NCI-H2196 (cell line): ENCODE measurements at regions not wholly inside any gene's neighbourhood (a gene's known extent, or its start where the extent isn't known, plus 50 kb on each side); places are given as distances from the start of the nearest gene placed in this dataset.
"Not testable (repeated sequence)": the region's sequence is repeated elsewhere in the genome, so short reads cannot be mapped to it uniquely, and the experiment has no call there.

Source experiments
- DNase-seq: peaks from one replicate; lab custom pipeline; 2025; ENCODE audit not compliant: unreplicated experiment; lab: John Stamatoyannopoulos, UW

DNA sequence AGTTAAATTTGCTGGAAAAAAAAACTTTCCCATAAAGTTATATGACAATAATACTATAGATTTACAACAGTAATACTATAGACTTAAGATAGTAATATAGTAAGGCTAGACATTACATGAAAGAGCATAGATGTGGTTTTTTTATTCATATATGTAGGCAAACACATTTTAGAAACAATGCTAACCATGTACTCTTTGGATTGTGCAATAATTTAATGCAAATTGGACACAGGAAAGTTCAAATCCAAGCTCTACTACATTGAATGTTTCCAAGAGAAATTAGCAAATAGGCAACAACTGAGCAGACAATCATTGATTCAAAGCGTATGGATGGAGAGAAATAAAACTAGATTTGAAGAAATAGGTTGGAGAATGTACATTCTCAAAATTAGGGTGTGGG is 469.2 kb downstream of the CNTN3 start:
- no peak for DNase-seq

DNA sequence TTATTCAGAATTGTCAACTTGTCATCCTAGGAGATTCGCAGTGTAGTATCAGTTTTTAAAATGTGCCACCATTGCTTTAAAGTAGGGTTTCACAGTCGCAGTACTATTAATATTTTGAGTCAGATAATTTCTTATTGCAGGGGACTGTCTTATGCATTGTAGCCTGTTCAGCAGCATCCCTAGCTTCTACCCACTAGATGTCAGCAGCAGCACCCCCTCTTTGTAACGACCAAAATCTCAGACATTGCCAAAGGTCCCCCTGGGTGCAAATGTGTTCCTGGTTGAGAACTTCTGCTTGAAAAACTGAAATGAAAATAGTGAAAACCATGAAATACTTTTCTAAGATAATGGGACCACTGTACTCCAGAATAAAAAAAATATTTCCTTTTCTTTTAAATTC is 474.8 kb downstream of the CNTN3 start:
- DNase-seq, result no peak

DNA sequence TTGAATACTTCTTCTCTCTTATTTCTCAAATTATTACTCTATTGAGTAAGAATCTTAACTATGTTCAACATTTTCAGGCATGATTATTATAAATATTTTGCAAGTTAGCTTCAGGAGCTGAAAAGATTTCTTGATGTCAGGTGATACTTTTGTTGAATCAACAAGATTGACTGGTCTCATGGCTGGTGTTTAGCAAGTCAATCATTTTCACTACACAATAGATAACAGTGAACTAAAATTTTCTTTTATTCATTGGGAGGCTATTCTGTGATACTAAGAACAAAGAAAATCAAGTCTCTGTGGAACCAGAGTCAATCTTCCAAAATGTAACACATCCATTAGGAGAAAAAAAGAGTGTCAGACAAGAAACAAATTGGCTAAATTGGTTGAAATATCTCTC is 476.7 kb downstream of the CNTN3 start:
- DNase-seq, result no peak

DNA sequence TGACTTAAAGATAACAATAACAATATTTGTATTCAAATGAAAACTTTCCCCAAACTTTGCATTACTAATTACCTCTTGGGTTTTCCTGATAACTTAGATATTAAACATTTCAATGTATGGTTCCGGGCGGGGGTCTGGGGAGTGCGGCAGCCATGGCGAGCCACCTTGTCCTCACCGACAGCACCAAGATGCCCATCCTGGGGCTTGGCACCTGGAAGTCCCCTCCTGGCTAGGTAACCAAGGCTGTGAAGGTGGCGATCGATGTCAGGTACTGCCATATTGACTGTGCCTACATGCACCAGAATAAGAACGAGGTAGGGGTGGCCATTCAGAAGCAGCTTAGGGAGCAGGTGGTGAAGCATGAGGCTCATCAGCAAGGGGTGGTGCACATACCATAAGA is 478.7 kb downstream of the CNTN3 start:
- DNase-seq, result no peak

- DNase-seq, result no peak
These were observed 479.6 kb downstream of the CNTN3 start for GRCh38 chr3:74134831-74135230.

DNA sequence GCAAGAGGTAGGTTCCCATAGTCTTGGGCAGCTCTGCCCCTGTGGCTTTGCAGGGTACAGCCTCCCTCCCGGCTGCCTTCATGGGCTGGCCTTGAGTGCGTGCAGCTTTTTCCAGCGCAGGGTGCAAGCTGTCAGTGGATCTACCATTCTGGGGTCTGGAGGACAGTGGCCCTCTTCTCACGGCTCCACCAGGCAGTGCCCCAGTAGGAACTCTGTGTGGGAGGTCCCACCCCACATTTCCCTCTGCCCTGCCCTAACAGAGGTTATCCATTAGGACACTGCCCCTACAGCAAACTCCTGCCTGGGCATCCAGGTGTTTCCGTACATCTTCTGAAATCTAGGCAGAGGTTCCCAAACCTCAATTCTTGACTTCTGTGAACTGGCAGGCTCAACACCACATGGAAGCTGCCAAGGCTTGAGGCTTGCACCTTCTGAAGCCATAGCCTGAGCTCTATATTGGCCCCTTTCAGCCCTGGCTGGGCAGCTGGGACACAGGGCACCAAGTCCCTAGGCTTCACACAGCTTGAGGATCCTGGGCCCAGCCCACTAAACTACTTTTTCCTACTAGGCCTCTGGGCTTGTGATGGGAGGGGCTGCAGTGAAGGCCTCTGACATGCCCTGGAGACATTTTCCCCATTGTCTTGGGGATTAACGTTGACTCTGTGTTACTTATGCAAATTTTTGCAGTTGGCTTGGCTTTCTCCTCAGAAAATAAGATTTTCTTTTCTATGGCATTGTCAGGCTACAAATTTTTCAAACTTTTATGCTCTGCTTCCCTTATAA is 482.7 kb downstream of the CNTN3 start:
- DNase-seq, result not testable (repeated sequence)

GRCh38 chr3:74129611-74130010 is 484.8 kb downstream of the CNTN3 start:
- DNase-seq, result no peak

DNA sequence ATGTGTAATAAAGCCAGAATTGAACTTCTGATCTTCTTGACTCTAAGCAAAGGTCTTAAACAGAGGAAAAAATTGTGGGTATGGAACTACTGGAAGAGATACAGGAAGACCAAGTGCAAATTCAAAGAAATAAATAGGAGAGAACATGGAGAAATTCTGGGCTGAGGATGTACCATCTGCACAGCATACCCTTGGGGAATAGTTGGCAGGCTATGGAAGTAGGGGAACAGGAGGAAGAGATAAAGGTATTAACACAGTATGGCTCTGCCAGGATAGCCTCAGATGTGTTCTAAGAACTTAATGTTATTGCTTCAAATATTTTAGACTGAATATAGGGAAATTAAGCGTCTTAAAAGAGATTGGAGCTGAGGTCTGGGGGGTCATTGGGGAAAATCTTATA is 485.4 kb downstream of the CNTN3 start:
- no peak for DNase-seq

DNA sequence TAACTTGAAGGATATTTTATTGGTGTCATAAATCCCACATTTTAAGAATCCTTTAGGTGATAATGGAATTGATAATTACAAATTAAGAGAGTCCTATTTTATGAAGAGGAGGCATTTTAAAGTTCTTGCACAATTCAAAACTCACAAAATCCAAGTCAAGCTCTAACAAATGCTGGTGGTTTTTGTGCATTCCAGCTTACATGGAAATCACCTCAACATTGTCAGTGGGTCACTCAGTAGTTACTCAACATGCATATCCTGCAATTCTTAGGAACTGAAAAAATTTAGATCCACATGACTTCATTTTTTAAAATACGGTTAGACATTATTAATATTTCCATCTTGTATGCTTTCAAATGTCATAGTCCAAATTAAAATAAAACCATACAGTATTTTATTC is 487.2 kb downstream of the CNTN3 start:
- no peak for DNase-seq

DNA sequence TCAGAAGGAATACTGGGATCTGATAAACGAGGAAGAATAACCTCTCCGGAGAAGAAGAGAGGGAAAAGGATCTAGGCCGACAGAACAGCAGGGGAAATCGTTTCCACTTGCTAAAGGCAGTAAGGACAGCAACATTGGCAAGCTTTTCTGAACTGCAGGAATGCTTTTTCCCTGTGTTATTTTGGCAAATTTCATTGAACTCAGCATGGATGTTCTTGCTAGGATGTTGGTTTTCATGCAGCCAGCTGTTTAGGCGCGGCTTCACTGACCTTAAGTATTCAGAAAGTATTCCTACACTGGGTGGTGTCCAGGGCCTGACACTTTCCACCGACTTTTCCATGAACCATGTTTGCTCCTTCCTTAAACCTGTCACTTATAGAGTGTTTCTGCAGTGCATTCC is 489.7 kb downstream of the CNTN3 start:
- no peak for DNase-seq

- no peak for DNase-seq
These were observed 492.2 kb downstream of the CNTN3 start for GRCh38 chr3:74122281-74122680.

- DNase-seq, result no peak
These were observed 492.7 kb downstream of the CNTN3 start for GRCh38 chr3:74121761-74122160.

DNA sequence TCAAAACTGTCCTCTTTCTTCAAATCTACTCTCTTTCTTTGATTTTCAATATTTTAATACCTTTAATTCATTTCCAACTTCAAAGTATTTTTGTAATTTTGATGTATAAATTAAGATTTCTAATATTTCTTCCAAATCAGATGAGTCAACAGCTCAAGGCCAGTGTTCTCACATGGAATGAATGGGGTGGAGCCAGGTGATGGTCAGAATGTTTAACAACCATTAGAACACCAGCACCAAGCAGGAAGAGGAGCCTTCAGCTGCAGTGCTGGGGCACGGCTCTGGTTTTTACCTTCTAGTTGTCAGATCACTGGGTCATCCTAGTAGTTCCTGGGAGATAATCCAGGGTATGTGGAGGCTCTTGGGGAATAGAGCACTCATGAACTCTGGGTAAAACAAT is 494.5 kb upstream of the PDZRN3 start:
- DNase-seq, result no peak

- DNase-seq, result no peak
These were observed 491.2 kb upstream of the PDZRN3 start for GRCh38 chr3:74115906-74116305.

- DNase-seq, result no peak
These were observed 482.7 kb upstream of the PDZRN3 start for GRCh38 chr3:74107451-74107850.

GRCh38 chr3:74106925-74107324 is 482.2 kb upstream of the PDZRN3 start:
- no peak for DNase-seq

DNA sequence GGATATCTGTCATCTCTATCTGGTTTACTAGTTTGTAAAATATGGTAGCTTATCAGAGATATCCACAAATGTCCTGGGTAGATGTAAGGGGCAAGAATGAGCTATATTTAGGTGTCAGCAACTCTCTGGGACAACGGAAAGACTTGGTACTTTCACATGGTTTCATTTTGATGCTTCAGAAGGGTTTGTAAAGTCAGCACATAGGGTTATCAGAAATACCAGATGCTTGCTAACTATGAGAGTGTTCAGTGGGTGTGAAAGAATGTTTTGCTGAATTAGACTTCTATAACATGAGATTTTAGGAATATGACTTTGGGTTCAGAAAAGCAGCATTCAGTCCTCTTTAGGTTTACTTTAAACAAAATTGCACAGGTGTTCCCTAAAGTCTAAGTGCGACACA is 466.5 kb upstream of the PDZRN3 start:
- no peak for DNase-seq

- DNase-seq, result no peak
These were observed 465.1 kb upstream of the PDZRN3 start for GRCh38 chr3:74089814-74090213.

DNA sequence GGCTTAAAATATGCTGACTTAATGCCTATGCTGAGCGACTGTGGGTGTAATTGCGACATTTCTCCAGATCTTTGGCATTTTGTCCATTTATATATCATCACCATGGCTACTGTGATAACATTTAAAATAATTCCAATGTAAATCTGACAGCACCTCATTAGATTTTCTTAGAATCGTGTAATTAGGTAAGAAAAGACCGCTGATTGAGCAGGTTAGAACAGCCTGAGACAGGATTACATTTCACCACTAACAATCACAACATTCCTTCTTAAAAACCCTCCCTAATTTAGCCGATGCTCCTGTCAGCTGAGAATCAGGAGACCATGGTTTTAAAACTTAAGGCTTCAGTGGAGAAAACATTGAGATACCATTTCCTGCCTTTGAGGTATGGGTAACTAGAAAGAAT is 455.3 kb upstream of the PDZRN3 start:
- DNase-seq, result no peak

DNA sequence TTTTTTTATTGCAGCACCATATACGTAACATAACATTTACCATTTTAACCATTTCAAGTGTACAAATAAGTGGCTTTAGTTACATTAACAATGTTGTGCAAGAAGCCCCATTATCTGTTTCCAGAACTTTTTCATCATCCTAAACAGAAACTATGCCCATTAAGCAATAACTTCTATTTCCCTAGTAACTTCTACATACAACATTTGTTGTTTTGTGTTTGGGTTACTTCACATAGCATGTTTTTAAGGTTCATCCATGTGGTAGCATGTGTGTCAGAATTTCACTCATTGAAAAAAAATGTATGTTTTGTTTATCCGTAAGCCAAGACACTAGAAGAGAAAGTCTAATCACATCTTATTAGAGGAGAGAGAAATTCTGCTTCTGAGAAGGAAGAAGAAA is 450.5 kb upstream of the PDZRN3 start:
- no peak for DNase-seq

GRCh38 chr3:74074700-74075099 is 450.0 kb upstream of the PDZRN3 start:
- DNase-seq, result no peak

DNA sequence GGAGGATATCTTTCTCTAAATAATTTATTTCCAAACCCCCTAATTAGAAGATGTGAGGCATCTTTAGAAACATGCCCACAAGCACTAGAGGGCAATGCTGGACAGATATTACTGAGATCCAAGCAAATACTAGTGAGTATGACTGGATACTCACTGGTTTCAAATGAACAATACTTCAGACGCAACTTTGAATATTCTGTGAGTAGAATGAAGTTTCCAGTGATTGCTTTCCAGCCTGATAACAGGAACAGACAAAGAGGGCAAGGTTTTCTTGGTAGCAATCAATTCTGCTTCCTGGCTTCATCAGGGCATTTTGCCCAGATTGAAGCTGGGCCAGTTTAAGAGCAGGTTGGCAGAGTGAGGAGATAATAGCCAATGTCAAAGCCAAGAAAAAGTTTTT is 442.6 kb upstream of the PDZRN3 start:
- no peak for DNase-seq

DNA sequence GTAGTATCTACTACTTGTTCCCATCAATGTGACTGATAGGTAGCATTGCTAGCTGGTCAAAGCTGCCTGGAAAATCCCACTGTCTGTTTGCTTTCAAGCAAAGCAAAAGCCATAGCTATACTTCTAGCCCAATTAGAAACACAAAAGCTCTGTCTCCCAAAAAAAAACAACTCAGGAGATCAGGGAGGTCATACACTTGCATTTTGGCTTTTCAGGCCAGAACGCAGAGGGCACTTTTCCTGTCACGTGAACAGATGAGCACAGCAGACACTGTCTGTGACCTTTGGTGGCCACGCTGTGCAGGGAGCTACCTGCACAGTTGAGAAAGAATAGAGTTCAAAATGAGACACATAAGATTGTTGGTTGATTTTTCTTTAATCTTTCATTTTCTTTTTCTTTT is 441.7 kb upstream of the PDZRN3 start:
- DNase-seq, result no peak
